Panc1 (cell line): ENCODE measurements at regions not wholly inside any gene's neighbourhood (a gene's known extent, or its start where the extent isn't known, plus 50 kb on each side); places are given as distances from the start of the nearest gene placed in this dataset.

Experiments used
- ATAC-seq: fragments of 200-7000 bp; cut with Tn5 transposase; 2 replicates; pipeline ENCODE4 v1.9.1; 2020; ENCODE audit warnings: mild to moderate bottlenecking, moderate library complexity
- BruUV-seq: library from RNA; stranded (reverse); fragments of 400-500 nt; replicated peaks from 2 replicates; lab custom pipeline; 2021; lab: Mats Ljungman, UMichigan
- CTCF ChIA-PET: fragments of 300-600 bp; sonication (Branson Sonifier 250); formaldehyde crosslinking; loops from one replicate; lab custom pipeline; 2022; ENCODE audit warnings: antibody characterized with exemption; lab: Charles Lee
- POLR2A ChIA-PET: fragments of 300-600 bp; sonication (Branson Sonifier 250); formaldehyde crosslinking; loops from one replicate; lab custom pipeline; 2022; ENCODE audit warnings: antibody characterized with exemption; lab: Charles Lee
- DNase-seq: peaks from one replicate; pipeline ENCODE4 v3.0.0-alpha.2; 2010; ENCODE audit warnings: low read depth, low spot score
- H3K27ac ChIP-seq: 2 replicates; pipeline ENCODE4 v1.5.1; 2011; ENCODE audit warnings: mild to moderate bottlenecking, low read length, inconsistent platforms
- H3K27me3 ChIP-seq: fragments of 200-500 bp; sonication (Bioruptor generic); 2 replicates; pipeline ENCODE4 v1.6.0; 2014; ENCODE audit warnings: low read length, inconsistent platforms; ENCODE audit not compliant: control insufficient read depth, insufficient read depth
- H3K36me3 ChIP-seq: fragments of 200-500 bp; sonication (Bioruptor generic); 2 replicates; pipeline ENCODE4 v1.5.1; 2014; ENCODE audit warnings: inconsistent platforms, mild to moderate bottlenecking, low read length, moderate library complexity; ENCODE audit not compliant: control insufficient read depth, insufficient read depth
- H3K4me1 ChIP-seq: 2 replicates; pipeline ENCODE4 v1.5.1; 2011; ENCODE audit warnings: inconsistent platforms, mild to moderate bottlenecking, low read length, moderate library complexity; ENCODE audit not compliant: control insufficient read depth, insufficient read depth
- H3K4me3 ChIP-seq, 2 experiments: 2 replicates each; pipeline ENCODE4 v1.5.1; 2011 to 2012; ENCODE audit warnings: low read depth in 2 of 2, low read length in 2 of 2, mild to moderate bottlenecking in 2 of 2, inconsistent platforms in 1 of 2, moderate library complexity in 1 of 2
- H3K9me3 ChIP-seq: fragments of 200-500 bp; sonication (Bioruptor generic); 2 replicates; pipeline ENCODE4 v1.5.1; 2014; ENCODE audit warnings: low read depth, mild to moderate bottlenecking, inconsistent platforms, low read length, moderate library complexity; ENCODE audit not compliant: control insufficient read depth, insufficient read depth
- POLR2AphosphoS5 ChIP-seq: IDR thresholded peaks from 2 replicates; pipeline ENCODE4 v1.6.1; 2012; ENCODE audit warnings: mild to moderate bottlenecking, low read depth, low read length, moderate library complexity
- SIN3A ChIP-seq: IDR thresholded peaks from 2 replicates; pipeline ENCODE4 v1.6.1; 2012; ENCODE audit warnings: low read depth, mild to moderate bottlenecking, low read length, moderate library complexity, borderline replicate concordance; ENCODE audit not compliant: insufficient read depth
- TCF7L2 ChIP-seq: IDR thresholded peaks from 2 replicates; pipeline ENCODE4 v1.6.1; 2011; ENCODE audit warnings: mild to moderate bottlenecking, low read depth, low read length, inconsistent platforms
- in situ Hi-C: cut with HindIII; loops from 2 replicates; pipeline ENCODE4 v1.10.0; 2016; ENCODE audit warnings: low sequenced_read_pairs, low pct_unique_long_range_greater_than_20kb
- intact Hi-C: fragments of 100-400 bp; cut with micrococcal nuclease; formaldehyde crosslinking; loops from one replicate; pipeline ENCODE4 v1.10.0; 2022; ENCODE audit not compliant: unreplicated experiment
- TF ChIP-seq, protein P1 (sequence below): fragments of 450-650 bp; IDR thresholded peaks from 2 replicates; pipeline ENCODE4 v1.5.1; 2017; ENCODE audit warnings: mild to moderate bottlenecking
- TF ChIP-seq, protein P2 (sequence below), 2 experiments: IDR thresholded peaks; 2 replicates each; pipeline ENCODE4 v1.6.1; 2011 to 2012; ENCODE audit warnings: low read depth in 2 of 2, control low read depth in 1 of 2, low read length in 1 of 2, mild to moderate bottlenecking in 1 of 2, moderate library complexity in 1 of 2; ENCODE audit not compliant: insufficient read depth in 1 of 2

DNA sequence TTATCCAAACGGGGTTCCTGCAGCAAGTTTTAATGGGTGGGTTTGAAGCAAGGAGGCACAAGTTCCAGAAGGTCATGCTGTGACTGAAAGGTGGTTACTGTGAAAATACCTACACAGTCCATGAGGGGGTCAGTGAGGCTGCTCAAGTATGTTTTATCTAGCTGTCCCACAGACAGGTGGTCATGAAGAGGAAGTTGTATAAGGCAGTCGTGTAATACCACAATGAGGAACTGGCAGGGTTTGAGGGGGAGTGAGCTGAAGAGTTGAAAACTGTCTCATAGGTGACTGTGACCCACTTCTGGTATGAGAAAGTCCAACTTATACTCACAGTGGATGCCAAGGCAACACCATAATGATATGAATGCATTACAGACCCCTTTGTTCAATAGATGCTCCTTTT lies 856.8 kb downstream of the OTOL1 start:
- H3K27me3 ChIP-seq, result no peaks in the 10 kb centered on the region
- POLR2A ChIA-PET, result no interaction called here
- no peak for TF ChIP-seq SIN3A
- TF ChIP-seq TCF7L2, result no peak
- TF ChIP-seq, protein P1, sequence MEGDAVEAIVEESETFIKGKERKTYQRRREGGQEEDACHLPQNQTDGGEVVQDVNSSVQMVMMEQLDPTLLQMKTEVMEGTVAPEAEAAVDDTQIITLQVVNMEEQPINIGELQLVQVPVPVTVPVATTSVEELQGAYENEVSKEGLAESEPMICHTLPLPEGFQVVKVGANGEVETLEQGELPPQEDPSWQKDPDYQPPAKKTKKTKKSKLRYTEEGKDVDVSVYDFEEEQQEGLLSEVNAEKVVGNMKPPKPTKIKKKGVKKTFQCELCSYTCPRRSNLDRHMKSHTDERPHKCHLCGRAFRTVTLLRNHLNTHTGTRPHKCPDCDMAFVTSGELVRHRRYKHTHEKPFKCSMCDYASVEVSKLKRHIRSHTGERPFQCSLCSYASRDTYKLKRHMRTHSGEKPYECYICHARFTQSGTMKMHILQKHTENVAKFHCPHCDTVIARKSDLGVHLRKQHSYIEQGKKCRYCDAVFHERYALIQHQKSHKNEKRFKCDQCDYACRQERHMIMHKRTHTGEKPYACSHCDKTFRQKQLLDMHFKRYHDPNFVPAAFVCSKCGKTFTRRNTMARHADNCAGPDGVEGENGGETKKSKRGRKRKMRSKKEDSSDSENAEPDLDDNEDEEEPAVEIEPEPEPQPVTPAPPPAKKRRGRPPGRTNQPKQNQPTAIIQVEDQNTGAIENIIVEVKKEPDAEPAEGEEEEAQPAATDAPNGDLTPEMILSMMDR, result no peak
- no peak for TF ChIP-seq POLR2AphosphoS5
- TF ChIP-seq, protein P2, sequence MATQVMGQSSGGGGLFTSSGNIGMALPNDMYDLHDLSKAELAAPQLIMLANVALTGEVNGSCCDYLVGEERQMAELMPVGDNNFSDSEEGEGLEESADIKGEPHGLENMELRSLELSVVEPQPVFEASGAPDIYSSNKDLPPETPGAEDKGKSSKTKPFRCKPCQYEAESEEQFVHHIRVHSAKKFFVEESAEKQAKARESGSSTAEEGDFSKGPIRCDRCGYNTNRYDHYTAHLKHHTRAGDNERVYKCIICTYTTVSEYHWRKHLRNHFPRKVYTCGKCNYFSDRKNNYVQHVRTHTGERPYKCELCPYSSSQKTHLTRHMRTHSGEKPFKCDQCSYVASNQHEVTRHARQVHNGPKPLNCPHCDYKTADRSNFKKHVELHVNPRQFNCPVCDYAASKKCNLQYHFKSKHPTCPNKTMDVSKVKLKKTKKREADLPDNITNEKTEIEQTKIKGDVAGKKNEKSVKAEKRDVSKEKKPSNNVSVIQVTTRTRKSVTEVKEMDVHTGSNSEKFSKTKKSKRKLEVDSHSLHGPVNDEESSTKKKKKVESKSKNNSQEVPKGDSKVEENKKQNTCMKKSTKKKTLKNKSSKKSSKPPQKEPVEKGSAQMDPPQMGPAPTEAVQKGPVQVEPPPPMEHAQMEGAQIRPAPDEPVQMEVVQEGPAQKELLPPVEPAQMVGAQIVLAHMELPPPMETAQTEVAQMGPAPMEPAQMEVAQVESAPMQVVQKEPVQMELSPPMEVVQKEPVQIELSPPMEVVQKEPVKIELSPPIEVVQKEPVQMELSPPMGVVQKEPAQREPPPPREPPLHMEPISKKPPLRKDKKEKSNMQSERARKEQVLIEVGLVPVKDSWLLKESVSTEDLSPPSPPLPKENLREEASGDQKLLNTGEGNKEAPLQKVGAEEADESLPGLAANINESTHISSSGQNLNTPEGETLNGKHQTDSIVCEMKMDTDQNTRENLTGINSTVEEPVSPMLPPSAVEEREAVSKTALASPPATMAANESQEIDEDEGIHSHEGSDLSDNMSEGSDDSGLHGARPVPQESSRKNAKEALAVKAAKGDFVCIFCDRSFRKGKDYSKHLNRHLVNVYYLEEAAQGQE (IDR thresholded peaks at IDR 0.05; ENCODE audit: insufficient read depth in 1 of 2, low read depth in 2 of 2, low read length in 1 of 2), result no peak
- no peaks in the 10 kb centered on the region for H3K9me3 ChIP-seq
- no peak overlapping the region for H3K27ac ChIP-seq
- DNase-seq, result no peak
- no peaks in the 10 kb centered on the region for H3K4me1 ChIP-seq
- no TSS peak for BruUV-seq
- no peak for ATAC-seq
- in situ Hi-C loops, result no loop called here
- H3K4me3 ChIP-seq, result no peak overlapping the region
- intact Hi-C loops, result no loop called here
- CTCF ChIA-PET, result no interaction called here
- no peaks in the 10 kb centered on the region for H3K36me3 ChIP-seq

DNA sequence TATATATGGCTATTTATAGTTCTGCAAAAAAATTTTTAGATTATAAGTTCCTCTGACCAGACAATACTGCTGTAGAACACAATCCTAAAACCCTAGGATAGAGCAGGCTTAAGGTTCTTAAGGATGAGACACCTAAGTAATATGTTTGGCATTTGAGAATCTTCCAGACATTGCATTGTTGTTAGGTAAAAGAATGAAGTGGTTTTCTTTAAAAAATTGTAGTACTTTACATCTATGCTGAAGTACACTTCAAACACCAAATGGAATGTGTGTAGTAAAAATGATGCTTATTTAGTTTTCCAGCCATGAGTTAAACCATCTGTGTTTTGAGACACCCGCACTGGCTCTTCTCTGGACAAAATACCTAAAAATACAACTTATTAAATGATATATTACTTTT lies 857.7 kb downstream of the OTOL1 start:
- Histone ChIP-seq H3K4me1 (no peaks in the 10 kb centered on the region), H3K27me3 (no peaks in the 10 kb centered on the region), H3K4me3 (no peak overlapping the region), H3K36me3 (no peaks in the 10 kb centered on the region), H3K27ac (no peak overlapping the region), H3K9me3 (no peaks in the 10 kb centered on the region)
- DNase-seq, result no peak
- in situ Hi-C loops (no loop called here), intact Hi-C loops (no loop called here)
- TF ChIP-seq, protein P1, result no peak
- TF ChIP-seq POLR2AphosphoS5 (no peak), SIN3A (no peak), TCF7L2 (no peak)
- TF ChIP-seq, protein P2 (IDR thresholded peaks at IDR 0.05; ENCODE audit: insufficient read depth in 1 of 2, low read depth in 2 of 2, low read length in 1 of 2), result no peak
- ChIA-PET CTCF (no interaction called here), POLR2A (no interaction called here)
- BruUV-seq, result no TSS peak
- ATAC-seq, result no peak
